Hematopoietic multipotent progenitor cell treated with erythropoietin and hydrocortisone succinate and interleukin-3 and kit ligand, for 17 days (in vitro differentiated cells): ENCODE measurements at regions not wholly inside any gene's neighbourhood (a gene's known extent, or its start where the extent isn't known, plus 50 kb on each side); places are given as distances from the start of the nearest gene placed in this dataset.
"Not testable (repeated sequence)": the region's sequence is repeated elsewhere in the genome, so short reads cannot be mapped to it uniquely, and the experiment has no call there.

Experiments
- DNase-seq: peaks from one replicate; pipeline ENCODE4 v3.0.0-alpha.2; 2015; ENCODE audit warnings: low spot score

DNA sequence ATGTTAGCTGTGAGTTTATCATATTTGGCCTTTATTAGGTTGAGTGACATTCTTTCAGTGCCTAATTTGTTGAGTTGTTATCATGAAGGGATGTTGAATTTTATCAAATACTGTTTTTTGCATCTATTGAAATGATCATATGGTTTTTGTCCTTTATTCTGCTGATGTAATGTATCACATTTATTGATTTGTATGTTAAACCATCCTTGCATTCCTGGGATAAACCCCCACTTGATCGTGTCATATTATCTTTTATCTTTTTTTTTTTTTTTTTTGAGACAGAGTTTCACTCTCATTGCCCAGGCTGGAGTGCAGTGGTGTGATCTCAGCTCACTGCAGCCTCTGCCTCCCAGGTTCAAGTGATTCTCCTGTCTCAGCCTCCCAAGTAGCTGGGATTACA lies 51.9 kb upstream of the MFGE8 start:
- DNase-seq = not testable (repeated sequence)

DNA sequence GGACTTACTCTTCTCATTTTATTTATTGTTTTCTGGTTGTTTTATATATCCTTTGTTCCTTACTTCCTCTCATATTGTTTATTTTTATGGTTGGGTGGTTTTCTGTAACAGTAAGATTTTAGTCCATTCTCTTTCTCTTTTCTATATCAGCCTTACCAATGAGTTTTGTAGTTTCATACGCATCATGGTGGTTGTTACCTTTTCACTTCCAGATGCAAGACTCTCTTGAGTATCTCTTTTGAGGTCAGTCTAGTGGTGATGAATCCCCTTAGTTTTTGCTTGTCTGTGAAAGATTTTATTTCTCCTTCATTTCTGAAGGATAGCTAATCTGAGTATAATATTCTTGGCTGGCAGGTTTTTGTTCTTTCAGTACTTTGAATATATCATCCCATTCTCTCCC lies 57.1 kb upstream of the MFGE8 start:
- DNase-seq = no peak

DNA sequence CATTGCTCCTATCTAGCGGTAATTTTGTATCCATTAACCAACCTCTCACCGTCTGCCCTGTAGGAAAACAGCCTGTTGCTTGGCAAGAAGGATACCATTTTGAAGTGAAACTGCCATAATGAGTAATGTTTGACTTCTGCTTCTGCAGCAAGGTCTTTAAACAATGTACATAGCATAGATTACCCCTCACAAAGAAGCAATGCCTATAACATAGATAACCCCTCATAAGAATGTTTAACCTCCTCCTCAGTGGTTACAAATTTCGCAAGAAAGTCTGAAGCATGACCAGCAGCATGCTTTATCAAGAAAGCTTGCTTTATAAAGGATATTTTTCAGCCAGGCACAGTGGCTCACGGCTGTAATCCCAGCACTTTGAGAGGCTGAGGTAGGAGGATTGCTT lies 61.2 kb upstream of the MFGE8 start:
- DNase-seq = no peak

DNA sequence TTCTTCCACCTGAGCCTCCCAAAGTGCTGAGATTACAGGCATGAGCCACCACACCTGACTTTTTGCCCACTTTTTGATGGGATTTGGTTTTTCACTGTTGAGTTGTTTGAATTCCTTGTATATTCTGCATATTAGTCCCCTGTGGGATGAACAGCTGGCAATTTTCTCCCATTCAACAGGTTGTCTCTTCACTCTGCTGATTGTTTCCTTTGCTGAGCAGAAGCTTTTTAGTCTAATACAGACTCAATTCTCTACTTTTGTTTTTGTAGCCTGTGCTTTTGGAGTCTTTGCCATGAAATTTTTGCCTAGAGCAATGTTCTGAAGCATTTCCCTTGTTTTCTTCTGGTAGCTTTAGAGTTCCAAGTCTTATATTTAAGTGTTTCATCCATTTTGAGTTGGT lies 62.7 kb upstream of the MFGE8 start:
- DNase-seq = no peak

DNA sequence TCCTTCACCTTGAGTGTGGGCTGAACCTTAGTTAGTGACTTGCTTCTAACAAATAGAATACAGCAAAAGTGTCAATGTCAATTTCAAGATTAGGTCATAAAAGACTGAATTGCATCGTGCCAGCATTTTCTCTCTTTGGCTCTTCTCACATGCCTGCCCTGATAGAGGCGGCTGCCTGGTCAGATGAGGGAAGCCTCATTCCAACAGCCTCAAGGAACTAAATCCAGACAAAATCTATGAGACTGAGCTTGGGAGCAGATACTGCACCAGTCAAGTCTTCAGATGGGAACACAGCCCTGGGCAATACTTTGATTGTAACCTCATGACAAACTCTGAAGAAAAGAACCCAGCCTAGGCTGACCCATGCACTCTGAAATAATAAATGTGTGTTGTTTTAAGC lies 63.5 kb upstream of the MFGE8 start:
- no peak for DNase-seq

DNA sequence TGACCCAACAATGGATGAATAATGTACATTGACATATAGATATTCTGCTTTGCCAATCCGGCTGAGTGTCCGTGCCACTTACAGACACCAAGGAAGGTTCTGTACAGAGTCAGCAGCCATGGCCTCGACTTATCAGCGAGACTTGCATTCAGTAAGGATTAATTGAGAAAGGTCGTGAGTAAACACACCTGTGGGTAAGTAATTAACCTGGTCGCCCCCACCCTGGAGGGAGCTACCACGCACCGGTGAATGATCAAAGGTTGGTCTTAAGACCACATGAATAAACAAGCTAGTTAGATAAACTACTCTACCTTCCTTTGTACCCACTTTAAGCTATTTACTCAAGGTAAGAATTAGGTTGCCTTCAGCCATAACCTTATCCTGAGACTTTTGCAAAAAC lies 66.5 kb upstream of the MFGE8 start:
- DNase-seq = no peak

DNA sequence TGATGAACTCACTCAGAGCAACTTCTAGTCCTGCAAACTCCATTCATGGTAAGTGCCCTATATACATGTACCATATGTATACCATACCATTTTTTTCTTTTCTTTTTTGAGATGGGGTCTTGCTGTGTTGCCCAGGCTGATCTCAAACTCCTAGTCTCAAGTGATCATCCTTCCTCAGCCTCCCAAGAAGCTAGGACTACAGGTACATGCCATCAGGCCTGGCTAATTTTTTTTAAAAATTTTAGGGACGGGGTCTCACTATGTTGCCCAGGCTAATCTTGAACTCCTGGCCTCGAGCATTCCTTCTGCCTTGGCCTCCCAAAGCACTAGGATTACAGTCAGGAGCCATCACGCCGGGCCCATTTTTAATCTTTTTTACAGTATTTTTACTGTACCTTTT lies 67.3 kb upstream of the MFGE8 start:
- no peak for DNase-seq

DNA sequence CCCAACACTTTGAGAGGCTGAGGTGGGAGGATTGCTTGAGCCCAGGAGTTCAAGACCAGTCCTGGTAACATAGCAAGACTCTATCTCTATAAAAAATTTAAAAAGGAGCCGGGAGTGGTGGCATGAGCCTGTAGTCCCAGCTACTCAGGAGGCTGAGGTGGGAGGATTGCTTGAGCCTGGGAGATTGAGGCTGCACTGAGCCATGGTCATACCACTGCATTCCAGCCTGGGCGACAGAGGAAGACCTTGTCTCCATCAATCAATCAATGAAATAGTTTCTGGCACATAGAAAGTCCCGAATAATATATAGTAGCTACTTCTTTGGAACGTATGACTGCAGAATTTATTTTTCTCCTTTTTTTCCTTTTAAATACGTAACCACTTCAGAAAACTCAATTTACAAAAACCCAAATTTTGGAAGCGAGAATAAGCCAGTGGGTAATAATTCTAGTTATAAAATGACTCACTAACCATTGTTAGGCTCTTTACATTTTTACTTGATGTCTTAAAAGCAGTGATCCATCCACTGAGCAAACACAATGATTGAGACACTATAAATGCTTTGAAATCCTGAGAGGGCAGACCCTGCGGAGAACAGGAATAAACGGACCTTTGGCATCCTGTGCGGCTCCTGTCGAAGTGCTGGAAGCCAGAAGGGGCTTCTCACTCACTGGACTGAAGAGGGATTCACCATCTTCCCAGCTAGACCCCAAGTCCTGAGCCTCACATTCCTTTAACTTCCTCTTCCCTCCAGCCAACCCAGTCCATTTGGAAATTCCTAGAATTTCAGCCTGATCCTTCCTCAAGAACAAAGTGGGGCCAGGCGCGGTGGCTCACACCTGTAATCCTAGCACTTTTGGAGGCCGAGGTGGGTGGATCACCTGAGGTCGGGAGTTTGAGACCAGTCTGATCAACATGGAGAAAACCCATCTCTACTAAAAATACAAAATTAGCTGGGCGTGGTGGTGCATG lies 68.4 kb upstream of the MFGE8 start:
- DNase-seq = no peak

DNA sequence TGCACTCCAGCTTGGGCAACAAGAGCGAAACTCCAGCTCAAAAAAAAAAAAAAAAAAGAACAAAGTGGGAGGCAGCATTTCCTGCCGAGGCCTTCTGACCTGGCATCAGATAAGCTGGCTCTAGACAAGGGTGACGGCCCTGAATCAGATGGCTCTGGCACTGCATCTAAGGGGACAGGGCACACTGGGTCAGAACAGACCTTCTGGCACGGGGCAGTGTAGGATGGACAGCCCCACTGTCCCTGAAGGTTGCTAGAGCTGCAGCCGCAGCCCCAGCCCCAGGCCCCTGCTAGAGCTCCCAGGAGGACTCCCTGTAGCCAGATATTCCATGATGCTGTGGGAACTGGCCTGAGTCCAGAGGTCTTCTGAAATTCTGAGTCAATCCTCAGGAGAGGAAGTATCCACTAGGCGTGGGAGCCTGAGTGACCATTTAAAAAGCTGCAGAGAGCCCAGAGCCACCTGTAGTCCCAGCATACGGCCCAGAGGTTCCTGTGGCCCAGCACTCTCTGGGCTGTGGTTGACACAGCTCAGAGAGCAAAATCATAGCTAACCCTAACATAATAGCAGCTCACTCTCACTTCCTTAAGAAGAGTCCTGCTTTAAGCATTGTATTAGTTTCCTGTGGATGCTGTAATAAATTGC lies 69.2 kb upstream of the MFGE8 start:
- no peak for DNase-seq

DNA sequence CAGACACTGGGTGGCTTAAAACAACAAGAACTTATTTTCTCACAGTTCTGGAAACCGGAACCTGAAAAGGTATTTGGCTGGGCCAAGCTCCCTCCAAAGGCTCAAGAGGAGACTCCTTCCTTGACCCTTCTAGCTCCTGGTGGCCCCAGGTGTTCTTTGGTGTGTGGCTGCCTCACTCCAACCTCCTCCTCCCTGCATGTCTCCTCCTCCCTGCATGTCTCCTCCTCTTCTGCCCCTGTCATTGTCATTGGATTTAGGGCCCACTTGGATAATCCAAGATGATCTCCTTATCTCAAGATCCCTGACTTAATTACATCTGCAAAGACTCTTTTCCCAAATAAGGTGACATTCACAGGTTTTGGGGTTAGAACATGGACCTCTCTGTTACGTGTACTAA lies 69.8 kb upstream of the MFGE8 start:
- DNase-seq = no peak

DNA sequence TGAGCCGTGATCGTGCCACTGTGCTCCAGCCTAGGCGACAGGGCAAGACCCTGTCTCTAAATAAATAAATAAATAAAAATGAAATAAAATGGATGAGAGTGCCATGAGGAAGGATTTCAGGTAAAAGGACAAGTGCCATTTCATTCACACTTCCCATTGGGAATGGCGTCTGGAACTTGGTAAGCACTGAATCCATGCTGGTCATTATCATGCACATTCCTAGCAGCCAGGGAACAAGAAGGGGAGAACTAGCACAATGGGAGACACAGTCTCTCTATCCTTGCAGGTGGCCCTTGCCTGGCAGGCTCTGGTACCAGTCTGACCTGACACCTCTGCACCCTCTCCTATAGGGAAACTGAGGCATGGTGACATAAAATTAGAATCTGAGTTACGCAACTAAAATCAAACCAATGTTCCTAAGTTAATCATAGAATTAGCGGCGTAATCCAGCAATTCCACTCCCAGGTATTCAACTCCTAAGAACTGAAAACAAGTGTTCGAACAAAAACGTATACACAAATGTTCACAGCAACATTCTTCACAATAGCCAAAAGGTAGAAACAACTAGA lies 70.8 kb upstream of the MFGE8 start:
- no peak for DNase-seq

DNA sequence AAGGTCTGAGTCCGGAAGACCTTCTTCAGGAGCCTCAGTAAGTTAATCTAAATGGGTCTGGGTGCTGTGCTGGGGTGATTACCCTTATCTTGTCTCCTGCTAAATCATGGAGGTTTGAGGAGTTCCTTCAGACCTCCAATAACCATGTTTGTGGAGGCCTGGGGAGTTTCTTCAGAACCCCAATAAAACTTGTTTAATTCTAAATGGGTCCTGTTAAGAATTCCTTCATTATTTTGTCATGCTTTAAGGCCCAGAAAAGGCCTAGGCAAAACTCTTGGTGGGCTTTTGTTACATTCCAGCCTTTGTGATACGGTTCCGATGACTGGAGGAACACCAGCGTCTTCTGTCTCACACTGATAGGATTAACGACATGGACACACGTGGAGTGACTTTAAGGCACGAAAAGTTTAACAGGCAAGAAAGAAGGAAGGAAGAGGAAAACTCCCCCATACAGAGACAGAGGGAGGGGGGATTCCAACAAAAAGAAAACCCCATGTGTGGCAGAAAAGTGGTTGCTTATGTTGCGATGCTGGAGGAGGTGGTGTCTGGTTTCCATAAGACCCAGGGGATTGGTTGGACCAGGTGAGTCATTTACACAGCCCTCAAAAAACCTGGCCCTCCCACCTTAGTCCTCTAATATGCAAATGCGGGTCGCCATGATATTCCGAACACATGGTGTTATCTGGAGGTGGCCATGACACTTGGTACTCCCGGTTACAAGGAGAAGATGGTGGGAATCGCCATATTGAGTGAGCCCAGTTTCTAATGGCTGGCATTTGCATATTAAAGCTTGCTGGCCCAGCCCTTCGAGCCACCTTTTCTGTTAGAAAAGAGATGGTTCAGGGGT lies 72.6 kb upstream of the MFGE8 start:
- no peak for DNase-seq

DNA sequence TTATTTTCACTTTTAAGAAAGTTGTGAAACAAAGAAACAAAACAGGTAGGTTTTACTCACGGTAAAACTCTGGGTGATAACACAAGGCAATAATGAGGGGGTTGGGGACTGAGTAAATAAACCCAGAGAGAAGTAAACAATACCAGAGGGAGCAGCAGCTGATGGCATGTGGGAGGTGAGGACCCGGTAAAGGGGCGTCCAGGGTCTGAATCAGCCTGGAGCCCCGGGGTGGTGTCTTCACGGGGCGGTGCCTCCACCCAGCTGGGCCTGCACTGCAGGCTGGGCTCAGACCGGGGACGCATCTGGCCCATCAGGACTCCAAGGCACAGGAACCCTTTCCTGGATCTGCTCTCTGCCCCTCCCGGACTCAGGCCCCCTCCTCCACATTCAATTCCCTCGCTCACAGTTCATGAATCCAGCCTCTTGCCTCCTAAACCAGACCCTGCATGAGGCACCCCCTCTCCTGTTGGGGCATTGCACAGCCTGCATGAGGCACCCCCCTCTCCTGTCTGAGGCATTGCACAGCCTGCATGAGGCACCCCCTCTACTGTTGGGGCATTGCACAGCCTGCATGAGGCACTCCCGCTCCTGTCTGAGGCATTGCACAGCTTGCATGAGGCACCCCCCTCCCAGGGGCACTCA lies 73.9 kb upstream of the MFGE8 start:
- no peak for DNase-seq

DNA sequence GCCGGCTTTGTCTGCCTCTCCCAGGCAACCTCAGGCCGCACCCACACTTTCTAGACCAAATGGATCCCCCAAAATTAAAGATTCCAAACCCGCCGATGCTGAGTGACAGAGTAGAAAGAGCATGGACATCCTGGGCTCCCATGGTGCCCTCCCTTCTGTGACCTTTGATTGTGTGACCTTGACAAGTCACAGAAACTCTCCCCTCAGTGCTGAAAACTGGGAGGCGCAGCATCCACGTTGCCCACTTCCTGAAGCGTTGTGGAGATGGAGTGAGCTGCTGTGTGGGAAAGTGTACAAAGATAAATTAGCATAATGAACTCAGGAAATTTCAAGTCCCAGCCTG lies 74.4 kb upstream of the MFGE8 start:
- no peak for DNase-seq

DNA sequence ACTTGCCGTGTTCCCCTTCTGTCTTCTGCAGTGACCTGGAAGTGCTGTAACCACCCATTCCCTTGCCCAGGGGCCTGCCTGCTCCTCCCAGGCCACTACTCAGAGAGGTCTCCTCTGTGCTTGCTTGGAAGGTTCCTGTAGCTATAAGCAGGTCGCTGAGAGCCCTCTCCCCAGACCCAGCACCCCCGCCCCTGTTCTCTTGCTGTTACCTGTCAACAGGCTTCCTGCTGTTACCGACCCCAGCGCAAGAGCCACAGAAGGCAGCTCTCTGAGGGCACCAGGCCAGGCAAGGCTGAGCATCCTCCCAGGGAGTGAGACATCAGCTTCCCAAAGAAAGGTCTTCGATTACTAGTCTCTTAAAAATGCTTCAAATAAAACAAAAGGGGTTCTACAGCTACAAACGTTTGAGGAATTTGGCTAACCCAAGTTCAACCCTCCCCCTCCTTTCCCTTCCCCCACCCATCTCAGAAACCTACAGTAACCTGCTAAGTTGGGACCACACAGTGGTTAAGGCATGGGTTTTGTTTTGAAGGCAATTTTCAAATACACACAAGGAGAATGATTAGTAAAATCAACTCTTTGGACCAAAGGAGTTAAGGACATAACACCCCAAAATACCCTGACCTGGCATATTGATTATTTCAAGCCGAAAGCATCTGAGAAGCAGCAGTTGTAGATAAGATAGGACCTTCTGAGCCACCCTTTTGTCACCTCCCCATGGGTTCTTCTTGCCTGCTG lies 74.9 kb upstream of the MFGE8 start:
- no peak for DNase-seq

DNA sequence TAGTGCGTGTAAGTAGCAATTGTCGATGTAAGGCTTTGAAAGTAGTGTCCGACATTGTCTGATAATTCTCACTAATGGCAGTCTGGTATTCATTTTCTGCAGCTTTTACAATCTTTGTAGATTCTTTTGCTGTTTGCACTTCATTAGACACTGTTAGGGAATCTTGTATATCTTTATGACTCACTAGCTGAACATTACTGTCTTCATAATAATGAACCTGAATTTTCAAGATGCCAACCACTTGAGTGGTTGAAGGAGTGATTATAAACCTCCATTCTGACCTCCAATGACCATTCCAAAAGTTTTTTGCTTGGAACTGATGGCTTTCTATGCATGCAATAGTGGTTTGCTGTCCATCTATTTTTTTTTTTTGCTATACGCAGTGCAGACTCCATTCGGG lies 76.4 kb upstream of the MFGE8 start:
- no peak for DNase-seq

DNA sequence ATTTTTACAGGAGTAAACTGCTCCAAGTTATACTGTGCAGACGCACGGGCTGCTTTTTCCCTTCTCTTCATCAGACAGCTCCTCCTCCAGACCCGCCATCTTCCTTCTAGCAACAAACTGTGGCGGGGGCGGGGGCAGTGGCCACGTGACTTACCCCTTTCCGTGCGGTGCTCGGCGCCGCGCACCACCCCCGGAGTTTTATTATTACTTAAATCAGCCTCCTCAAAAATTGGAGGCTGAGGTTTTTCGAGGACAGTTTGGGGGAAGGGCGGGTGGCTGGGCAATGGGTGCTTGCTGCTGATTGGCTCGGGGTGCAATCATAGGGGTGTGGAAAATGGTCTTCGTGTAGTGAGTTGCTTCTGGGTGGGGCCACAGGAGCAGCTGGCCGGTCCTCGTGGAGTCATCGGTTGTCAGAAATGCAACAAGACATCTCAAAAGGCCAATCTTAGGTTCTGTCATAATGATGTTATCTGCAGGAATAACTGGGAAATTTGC lies 77.1 kb upstream of the MFGE8 start:
- no peak for DNase-seq

DNA sequence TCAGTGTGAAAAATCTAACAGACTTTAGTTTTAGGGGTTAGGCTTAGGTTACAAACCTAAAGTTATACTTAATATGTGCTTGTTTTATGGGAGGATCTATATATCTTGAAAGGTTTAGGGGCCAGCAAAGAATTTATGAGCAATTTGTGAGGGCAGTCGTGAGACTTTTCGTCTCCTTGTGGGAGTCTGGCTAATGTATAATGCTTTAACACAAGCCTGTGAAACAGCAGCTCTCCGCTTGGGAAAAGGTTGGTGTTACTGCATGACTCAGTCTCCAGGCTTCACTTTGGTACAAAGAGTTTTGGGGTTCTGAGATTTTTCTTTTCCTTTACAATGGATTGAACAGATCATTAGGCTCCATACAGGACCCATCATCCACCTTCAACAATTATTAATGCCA lies 79.0 kb upstream of the MFGE8 start:
- DNase-seq = no peak

DNA sequence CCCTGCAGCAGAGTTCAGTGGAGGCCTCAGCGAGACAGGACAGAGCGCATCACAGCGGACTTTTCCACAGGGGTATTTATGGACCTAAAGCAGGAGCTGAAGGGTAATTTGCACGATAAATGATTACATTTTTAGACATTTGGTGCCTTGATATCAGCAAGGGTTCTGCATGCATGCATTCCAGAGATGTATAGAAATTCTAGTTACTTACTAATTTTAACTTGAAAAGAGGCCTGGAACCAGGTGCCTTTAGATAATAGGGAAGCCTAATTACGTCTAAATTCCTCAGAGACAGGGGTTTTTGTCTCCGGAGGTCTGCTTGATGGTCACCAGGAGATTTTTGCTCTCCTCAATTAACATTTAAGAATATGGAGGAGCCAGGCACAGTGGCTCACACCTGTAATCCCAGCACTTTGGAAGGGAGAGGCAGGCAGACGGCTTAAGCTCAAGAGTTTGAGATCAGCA lies 79.8 kb upstream of the MFGE8 start:
- no peak for DNase-seq

DNA sequence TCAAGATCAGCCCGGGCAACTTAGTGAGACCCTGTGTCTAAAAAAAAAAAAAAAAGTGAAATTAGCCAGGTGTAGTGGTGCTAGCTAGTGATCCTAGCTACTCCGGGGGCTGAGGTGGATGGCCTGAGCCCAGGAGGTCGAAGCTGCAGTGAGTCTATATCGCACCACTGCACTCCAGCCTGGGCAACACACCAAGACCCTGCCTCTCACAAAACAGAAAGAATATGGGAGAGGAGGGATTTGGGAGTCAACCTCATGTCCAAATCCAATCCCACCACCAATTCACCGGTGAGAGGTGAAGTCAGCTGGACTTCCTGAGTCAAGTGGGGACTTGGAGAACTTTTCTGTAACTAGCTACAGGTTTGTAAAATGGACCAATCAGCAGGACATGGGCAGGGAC lies 80.5 kb upstream of the MFGE8 start:
- no peak for DNase-seq

DNA sequence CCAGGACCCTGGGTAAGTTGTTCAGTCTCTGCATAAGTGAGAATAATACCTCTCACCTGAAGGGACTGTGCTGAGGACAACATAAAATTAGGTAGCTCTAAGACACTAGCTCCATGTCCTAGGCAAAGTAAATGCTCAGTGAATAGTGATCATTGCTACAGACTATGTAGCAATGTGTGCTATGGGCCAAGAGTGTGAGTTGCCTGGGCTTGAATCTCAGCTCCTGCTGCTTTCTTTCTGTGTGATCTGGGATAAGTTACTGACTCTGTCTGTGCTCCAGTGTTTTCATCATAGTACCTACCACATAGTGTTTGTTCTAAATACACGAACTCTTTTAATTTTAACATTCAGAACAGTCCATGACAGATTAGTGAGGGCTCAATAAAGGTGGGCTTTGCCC lies 81.1 kb upstream of the MFGE8 start:
- no peak for DNase-seq
